NCI-H2029 treated with DMSO at 0.1 percent for 48 hours (cell line): ENCODE measurements at regions not wholly inside any gene's neighbourhood (a gene's known extent, or its start where the extent isn't known, plus 50 kb on each side); places are given as distances from the start of the nearest gene placed in this dataset.
"Not testable (repeated sequence)": the region's sequence is repeated elsewhere in the genome, so short reads cannot be mapped to it uniquely, and the experiment has no call there.

Experiments
- DNase-seq: peaks from one replicate; lab custom pipeline; 2025; lab: John Stamatoyannopoulos, UW

DNA sequence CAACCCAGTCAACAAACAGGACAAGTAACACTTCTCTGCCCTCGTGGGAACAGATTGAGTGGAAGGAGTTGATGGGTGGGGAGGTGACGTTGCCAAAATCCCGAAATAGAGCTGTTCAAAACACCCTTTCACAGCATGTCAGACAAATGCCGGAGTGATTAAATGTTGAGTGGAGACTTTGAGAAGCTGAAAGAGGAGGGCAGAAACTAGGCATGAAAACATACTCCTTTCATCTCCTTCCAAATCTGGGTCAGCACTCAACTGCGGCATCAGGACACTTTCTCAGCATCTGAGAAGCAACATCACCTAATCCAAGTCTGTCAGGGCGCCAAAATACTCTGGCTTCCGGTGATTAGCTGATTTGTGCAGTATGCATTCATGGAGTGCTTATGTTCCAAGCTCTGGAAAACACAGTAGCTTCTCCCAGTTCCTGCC, 51.5 kb upstream of the MRI1 start:
- DNase-seq, result no peak

DNA sequence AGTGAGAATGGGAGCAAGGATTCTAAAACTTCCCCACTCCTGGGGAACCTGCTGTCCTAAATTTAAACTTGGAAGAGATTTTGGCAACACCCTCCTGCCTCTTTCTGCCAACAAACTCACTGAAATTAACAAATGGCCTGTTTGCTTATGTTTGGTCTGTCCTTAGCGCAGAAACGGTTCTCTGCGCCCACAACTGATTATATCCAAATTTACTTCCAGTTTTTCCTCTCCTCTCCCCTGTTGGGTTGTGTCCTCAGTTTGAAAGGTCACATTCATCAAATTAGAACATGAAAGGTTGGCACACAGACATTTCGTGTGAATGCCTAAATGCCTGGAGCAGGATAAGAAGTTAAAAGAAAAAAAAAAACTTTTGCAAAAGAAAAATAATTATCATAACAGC, 56.4 kb upstream of the MRI1 start:
- no peak for DNase-seq

DNA sequence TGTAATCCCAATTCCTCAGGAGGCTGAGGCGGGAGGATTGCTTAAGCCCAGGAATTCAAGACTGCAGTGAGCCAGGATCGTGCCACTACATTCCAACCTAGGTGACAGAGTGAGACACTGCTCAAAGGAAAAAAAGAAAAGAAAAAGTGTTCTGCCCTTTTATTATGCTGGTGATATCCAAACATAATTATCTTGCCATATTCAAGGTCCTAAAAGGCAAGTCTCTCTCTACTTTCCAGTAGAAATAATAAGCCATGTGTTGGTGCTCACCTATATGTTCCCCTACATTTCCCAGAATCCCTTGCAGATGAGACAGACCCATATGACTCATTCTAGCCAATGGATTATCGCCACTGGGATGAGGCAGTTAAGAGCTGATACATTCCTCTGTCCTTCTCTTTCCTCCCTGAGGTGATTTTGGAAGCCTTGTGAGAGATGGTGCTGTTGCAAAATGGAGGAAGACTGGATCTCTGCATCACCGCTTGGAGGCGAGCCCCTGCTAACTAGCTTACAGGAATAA, 58.3 kb upstream of the MRI1 start:
- DNase-seq, result no peak

DNA sequence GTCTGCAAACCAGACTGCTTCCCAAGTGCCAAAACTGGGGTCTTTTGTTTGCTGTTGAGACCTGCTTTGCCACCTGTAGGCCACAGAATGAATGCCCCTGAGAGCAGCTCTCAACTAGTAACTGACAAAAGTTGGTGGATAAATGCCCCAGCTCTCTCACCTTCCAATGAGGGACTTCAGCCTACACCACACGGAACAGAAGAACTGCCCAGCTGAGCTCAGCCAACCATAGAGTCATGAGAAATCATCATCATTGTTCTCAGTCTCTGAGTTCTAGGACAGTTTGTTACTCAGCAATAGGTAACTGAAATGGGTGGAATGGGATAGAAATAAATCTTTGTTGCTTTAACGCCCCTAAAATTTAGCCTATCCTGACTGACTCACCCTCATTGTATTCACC, 59.1 kb upstream of the MRI1 start:
- no peak for DNase-seq

DNA sequence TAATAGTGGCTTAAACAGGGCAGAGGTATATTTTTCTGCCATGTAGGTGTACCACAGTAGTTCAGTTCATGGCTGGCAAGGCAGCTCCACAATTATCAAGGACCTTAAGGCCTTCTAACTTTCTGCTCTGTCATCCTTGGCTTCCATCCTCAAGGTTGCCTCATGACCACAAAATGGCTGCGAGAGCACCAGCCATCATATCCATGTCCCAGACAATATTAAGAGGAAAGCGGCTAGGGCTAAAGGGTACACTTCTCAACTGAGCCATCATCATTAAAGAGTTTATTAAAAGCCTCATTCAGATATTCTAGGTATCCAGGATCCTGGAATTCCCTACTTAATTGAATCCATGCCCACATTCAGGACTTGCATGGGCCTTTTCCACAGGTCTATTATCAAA, 62.7 kb upstream of the MRI1 start:
- DNase-seq, result no peak

DNA sequence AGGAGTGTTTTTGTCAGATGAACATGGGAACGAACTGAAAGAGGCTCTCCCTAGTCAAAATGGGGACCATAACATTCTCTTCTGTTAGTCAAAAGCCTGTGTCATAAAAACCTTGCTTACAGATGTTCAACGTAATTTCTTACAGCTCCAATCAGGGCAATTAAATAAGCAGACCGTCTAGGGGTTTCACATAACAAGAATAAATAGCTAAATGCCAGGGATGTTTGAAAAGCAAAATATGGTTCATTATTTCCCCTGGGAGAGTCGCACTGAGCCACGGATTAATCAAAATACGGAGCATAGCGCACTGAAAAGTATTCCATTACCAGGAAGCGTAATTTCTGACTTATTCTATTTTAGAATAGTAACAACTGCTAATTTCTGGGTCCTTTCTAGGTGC, 63.7 kb upstream of the MRI1 start:
- DNase-seq, result no peak

DNA sequence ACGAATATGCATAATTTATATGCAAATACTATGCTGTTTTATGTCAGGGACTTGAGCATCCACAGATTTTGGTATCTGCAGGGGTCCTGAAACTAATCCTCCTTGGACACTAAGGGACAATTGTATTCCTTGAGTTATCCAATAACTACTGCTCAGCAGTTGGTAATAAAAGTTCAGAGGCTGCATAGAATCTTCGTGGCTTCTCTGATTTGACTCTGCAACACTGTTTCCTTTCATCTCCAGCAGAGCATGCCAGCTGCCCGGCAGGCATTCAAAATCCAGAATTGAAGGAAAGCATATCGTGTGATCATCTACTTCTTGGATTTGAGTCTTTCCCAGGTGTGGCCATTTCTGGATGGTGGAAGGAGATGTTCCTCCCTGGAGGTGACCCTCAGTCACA, 64.5 kb upstream of the MRI1 start:
- DNase-seq, result no peak

DNA sequence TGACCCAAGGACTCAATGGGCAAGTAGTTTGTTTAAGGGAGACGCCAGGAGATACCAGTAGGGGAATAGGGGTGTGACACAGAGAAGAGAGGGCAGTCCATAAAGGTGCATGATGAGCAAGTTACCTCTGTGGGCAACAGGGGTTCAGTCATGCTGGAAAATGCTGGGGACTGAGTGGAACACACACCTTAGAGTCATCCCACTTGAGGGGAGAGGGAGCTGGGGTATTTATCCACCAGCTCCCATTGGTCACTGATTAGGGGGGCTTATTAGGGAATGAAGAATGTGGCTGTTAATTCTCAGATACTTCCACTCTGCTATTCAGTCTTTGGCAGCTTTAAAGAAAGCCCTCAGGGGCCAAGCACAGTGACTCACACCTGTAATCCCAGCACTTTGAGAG, 67.5 kb upstream of the MRI1 start:
- DNase-seq, result no peak

DNA sequence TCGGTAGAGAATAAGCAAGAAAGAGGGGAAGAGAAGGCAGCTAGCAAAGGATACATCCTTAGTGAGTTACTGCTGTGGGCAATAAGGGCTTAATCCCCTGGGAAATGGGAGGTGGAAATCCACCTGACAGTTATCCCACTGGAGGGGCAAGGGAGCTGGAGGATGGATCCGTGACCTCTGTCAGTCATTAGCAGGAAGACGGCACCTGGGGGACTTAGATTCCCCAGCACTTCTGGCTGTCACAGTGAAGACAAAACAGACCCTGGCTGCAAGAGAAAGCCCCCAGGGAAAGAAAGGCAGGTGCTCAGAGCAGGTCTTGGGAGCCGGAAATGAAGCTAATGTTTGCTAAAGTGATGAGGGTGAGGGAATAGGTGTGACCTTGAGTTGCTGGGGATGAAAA, 70.4 kb upstream of the MRI1 start:
- no peak for DNase-seq

DNA sequence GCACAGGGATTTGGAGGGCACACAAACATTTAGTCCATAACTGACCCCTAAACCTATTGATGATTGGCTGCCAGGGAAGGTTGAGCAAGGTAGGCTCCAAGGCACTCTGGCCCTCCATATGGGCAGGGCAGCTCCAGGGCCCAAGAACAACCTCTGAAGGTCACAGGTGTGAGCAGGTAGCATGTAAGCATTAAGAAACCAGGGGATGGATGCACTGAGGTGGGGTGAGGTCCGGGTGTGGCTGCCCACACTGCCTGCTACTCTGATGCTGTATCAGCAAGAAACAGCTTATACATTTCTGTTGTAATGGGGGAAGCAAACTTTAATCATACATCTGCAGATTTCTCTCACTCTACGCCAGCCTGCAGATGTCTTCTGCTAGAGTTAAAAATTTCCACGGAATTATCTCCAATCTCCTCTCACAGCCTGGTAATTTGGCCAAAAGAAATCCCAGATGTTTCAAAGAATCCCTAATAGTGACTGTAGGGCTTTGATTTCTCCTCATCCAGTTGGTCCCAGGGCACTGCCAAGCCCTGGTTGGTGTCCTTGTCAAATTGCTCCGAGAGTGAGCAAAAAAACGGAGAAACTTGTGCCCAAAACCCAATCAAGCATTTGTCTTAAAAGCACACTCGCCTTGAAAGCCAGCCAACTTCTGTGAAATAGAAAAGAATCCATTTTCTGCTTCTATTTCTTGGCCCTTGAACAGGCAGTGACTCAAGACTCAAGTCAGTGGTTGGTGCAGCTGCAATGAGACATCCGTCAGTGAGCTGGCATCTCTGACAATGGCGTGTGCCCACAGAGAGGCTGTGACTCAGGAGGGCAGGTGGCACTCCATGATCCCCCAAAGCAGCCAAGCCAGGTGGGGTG, 72.5 kb upstream of the MRI1 start:
- DNase-seq, result no peak

DNA sequence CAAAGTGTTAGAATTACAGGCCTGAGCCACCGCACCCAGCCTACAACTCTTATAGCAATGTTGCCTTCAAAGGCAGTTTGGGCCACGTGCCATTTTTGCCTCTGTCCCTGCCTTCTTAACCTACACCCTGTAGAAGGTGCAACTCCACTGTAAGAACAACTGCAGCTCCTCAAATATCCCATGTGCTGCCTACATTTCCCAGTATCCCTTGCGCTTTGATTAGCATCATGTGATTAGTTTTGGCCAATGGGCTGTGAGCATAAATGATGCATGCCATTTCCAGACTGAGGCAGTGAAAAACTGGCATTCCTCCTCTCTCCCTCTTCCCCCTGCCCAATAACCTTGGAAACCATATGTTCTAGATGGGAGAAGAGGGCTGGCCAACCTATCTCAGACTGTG, 75.2 kb upstream of the MRI1 start:
- DNase-seq, result no peak

DNA sequence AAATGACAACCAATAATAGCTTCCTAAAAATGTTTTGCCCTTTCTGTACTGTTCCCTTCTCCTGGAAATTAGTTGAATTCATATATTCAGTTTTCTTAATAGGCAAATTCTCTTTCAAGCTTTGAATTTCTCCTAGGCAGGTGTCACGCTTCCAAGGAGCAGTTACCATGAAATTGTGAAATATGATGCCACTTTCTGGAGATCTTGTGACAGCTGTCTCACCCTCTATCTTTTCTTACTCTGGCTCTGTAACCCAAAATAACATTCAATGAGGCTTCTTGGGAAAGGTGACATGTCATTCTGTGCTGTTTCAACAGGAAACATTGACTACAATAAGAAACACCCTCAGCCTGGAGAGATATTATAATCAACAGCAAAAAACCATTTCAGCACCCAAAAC, 80.3 kb upstream of the MRI1 start:
- no peak for DNase-seq

DNA sequence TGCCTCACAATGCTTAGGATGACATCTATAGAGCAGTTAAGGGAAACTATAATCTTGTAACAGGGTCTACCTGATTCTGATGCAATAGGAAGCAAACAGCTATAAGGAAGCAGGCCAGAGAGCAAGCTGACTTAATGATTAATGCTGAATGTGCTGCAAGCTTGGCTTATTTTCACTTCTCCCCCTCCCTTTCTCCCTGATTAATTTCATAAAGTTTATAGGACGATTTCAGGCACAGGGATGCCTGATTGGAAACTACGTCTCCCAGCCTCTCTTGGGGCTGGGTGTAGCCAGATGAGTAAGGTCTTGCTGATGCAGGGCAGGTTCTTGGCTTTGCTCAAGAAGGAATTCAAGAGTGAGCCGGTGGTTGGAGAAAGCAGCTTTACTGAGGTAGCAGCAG, 82.8 kb upstream of the MRI1 start:
- no peak for DNase-seq

DNA sequence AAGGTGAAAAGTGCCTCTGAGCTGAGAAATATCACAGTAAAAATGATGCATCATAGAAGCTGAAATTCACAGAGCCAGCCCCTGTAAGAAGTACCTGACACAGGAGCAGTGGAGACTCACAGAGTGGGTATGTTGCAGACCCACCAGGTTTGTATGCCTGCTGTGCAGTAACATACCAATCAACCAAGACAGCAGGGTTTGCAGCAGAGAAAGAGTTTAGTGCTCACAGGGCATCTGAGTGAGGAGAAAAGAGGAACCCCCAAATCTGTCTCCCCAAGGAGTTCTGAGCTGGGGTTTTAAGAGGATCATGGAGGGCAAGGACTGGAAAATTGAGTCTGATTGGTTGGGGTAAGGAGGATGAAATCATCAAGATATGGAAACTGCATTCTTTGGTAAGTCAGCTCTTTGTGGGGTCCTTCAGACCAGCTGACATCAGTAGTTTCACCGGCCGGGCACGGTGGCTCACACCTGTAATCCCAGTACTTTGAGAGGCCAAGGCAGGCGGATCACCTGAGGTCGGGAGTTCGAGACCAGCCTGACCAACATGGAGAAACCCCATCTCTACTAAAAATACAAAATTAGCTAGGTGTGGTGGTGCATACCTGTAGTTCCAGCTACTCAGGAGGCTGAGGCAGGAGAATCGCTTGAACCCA, 83.5 kb upstream of the MRI1 start:
- DNase-seq, result not testable (repeated sequence)

DNA sequence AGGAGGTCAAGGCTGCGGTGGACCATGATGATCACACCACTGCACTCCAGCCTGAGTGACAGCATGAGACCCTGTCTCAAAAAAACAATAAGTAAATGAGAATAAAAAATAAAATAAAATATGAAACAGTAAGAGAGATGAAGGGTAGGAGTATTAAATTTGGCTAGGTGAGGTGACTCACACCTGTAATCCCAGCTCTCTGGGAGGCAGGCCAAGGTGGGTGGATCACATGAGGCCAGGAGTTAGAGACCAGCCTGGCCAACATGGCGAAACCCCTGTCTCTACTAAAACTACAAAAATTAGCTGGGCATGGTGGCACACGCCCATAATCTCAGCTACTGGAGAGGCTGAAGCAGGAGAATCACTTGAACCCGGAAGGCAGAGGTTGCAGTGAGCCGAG, 87.4 kb upstream of the MRI1 start:
- DNase-seq, result not testable (repeated sequence)

DNA sequence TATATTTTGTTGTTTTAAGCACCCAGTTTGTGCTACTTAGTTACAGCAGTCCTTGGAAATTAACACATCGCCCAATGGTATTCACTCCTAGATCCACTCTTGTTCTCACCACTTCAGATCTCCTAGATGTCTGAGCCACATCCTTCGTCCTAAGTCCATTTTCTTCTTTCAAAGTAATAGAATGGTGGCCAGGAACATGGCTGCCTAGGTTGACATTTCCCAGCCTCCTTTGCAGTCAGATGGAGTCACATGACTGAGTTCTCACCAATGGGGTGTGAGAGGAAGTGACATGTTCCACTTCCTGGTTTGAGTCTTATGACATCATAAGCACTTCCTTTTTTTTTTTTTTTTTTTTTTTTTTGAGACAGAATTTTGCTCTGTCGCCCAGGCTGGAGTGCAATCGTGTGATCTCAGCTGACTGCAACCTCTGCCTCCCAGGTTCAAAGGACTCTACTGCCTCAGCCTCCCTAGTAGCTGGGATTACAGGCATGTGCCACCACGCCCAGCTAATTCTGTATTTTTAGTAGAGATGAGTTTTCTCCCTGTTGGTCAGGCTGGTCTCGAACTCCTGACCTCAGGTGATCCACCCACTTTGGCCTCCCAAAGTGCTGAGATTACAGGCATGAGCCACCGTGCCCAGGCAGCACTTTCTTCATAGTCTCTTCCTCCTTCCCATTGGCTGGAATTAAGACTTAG, 91.7 kb upstream of the MRI1 start:
- not testable (repeated sequence) for DNase-seq

DNA sequence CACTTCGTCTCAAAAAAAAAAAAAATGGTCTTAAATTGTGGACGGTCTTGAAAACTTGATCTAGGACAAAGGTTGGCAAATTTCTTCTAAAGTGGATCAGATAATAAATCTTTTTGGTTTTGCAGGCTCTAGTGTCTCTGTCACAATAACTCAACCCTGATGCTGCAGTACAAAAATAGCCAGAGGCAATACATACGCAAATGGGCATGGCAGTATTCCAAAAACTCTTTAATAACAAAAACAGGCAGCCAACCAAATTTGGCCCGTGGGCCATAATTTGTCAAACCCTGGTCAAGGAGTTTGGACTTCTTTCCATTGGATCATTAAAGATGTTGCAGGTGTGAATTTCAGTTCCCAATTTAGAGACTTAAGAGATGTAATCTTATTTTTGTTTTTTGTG, 93.5 kb upstream of the MRI1 start:
- DNase-seq, result no peak

DNA sequence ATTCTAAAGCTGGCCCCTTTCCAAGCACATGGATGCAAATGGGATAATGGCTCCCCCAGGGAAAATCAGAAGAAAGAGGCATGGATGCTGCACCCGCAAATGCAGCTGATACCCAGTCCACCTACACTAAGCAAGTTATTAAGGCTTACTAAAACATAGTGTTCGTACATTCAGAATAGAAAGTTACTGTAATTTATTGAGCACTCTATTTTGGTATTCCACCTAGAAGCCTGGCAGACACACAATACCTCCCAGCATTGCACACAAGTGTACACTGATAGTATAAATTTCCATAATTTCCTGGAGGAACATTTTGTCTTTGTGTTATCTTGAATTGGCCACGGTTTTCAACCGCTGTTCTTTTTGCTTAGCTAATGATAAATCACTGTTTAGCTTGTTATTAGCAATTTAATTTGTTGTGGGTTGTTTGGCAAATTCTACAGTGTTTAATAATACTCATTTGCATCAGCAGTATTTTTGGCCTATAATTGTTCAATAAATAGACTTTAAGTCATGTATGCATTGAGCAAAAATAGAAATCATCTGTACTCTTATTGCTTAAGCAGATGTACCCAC, 94.5 kb upstream of the MRI1 start:
- DNase-seq, result no peak

DNA sequence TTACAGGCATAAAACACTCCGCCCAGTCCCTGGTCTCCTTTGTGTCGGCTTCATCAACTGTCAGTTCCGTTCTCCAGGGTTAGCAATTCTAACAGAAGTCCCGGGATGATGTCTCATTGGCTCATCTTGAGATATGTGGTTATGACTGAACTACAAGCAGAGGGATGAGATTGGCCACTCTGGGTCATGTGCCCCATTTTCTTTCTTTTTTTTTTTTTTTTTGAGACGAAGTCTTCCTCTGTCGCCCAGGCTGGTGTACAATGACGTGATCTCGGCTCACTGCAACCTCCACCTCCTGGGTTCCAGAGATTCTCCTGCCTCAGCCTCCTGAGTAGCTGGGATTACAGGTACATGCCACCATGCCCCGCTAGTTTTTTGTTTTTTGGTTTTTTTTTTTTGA, 95.4 kb upstream of the MRI1 start:
- no peak for DNase-seq

DNA sequence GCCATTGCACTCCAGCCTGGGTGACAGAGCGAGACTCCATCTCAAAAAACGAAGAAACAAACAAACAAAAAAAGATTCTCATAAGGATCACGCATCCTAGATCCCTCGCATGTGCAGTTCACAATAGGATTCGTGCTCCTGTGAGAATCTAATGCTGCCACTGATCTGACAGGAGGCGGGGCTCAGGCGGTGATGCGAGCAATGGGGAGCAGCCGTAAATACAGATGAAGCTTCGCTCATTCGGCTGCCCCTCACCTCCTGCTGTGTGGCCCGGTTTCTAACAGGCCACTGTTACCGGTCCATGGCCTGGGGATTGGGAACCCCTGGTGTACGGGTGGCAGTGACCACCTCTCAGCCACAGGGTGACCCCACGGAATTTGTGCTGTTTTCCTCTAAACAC, 98.2 kb upstream of the MRI1 start:
- DNase-seq, result no peak

DNA sequence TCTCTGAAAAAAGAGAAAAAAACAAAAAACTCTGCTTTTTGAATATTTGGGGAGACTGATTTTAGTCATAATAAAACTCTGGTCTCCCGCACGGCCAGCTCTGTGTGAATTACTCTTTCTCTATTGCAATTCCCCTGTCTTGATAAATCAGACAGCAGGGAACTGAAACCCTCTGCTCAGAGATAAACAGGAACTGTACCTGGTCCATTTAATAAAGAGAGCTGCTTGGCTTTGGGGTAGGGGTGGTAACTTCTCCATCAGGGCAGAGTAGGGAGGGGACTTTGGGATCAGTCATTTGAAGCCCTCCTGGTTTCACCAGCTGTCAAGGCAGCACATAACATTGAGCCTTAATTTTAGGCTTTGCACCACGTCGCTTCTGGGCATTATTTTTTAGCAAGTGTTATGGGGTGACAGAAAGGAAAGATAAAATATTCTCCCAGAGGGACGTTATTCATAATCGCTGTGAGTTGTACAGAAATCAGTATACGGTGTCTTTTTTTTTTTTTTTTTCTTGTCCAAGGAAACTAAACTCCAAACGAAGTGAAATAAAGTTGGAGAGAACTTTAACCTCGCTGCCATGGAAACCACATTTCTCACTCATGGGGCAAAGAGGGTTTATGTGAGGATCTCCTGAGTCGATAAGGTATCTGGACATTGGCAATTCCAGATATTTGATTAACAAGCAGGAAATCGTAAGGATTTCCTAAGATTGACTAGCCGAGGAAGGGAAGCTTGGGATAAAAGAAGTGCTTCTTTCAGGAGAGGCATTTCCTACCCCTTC, 99.0 kb upstream of the MRI1 start:
- no peak for DNase-seq
